ENCODE measurements at regions not wholly inside any gene's neighbourhood (a gene's known extent, or its start where the extent isn't known, plus 50 kb on each side); places are given as distances from the start of the nearest gene placed in this dataset.

DNA sequence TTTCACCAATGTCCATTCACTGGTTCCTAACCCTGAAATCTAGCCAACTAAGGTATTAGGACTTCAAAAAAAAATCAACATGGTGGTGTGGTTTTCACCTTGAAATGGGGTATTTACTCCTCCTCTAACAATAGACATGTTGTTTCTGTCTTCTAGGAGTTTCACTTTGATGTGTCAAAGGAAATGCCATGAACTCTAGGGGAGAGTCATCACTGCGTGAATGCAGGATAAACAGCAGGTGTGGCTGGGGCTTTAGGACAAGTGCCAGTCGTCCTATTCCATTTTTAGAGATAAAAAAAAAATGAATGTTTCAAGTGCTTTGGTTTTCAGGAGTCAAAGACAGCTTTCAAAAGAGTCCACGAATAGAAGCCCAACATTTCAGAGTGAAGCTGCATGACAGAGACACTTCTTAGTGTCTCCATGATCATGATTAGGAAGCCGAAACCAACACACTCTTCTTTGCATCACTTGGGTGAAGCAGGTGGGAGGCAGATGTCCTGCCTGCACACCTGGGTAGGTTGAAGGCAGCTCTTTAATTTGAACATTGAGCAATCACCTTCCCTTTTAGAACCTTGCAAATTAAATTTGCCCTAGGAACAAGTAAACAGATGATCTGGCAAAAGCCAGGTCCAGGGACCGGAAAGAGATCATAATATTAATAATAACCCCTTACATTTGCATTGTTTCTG lies 328.5 kb upstream of the PRDM1 start:
- intact Hi-C loops (cut with micrococcal nuclease; ENCODE audit: unreplicated experiment), result no loop called here
- peaks cover 16% of the 10 kb centered on the region; the same call in 1 of the 2 replicates for H3F3A ChIP-seq (ENCODE audit: insufficient read depth, low read depth)
- H3K4me3 ChIP-seq, result no peak overlapping the region
- peak in 1 of 2 experiments; percentile 81 for DNase-seq
- TF ChIP-seq, protein P1, sequence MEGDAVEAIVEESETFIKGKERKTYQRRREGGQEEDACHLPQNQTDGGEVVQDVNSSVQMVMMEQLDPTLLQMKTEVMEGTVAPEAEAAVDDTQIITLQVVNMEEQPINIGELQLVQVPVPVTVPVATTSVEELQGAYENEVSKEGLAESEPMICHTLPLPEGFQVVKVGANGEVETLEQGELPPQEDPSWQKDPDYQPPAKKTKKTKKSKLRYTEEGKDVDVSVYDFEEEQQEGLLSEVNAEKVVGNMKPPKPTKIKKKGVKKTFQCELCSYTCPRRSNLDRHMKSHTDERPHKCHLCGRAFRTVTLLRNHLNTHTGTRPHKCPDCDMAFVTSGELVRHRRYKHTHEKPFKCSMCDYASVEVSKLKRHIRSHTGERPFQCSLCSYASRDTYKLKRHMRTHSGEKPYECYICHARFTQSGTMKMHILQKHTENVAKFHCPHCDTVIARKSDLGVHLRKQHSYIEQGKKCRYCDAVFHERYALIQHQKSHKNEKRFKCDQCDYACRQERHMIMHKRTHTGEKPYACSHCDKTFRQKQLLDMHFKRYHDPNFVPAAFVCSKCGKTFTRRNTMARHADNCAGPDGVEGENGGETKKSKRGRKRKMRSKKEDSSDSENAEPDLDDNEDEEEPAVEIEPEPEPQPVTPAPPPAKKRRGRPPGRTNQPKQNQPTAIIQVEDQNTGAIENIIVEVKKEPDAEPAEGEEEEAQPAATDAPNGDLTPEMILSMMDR (conservative IDR thresholded peaks at IDR 0.05), result no peak
- TF ChIP-seq EZH2 (IDR thresholded peaks at IDR 0.05; ENCODE audit: low read depth), result no peak
- no peaks in the 10 kb centered on the region for H3K36me3 ChIP-seq (ENCODE audit: low read depth)
- H3K79me2 ChIP-seq (ENCODE audit: low read depth), result no peaks in the 10 kb centered on the region
- no peaks in the 10 kb centered on the region; the same call in 1 of the 2 replicates for H3K9me3 ChIP-seq (ENCODE audit: insufficient read depth, low read depth)
- CTCF ChIA-PET, result no interaction called here
- BruUV-seq (replicated peaks), result no TSS peak
- peak overlapping the region; percentile 21 for H3K4me2 ChIP-seq
- H3K27me3 ChIP-seq (ENCODE audit: insufficient read depth, low read depth), result no peaks in the 10 kb centered on the region
- peak overlapping the region; percentile 53 for H3K27ac ChIP-seq
- no peak overlapping the region for H2AFZ ChIP-seq
- H4K20me1 ChIP-seq (ENCODE audit: insufficient read depth), result no peaks in the 10 kb centered on the region
- H3K9me2 ChIP-seq (ENCODE audit: insufficient read depth), result no peaks in the 10 kb centered on the region
- POLR2A ChIA-PET (ENCODE audit: unreplicated experiment), result interaction anchor here (0.6 kb wide), 2 partner anchors 77 to 478 kb away, joined by 3 to 5 read pairs; no protein-coding TSS in a partner anchor
- H3K4me1 ChIP-seq (replicated peaks; ENCODE audit: insufficient read depth), result peaks cover 43% of the 10 kb centered on the region

DNA sequence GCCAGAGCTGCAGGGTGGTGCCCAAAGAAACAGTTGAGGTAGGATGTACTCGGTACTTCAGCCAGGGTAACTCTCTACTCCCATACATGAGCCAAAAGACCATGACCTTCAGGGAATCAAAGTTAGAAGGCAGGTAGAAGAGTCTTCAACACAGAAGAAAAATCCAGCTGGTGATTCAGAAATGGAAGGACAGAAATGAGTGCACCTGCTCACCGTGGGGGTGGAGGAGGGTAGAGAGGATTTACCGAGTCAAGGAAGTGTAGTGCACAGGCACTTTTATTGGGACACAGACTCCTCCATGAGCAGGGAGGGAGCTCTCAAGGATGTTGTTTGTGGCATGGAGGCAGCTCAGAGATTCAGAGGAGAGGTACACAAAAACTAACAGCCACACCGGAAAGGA lies 330.3 kb upstream of the PRDM1 start:
- intact Hi-C loops (cut with micrococcal nuclease; ENCODE audit: unreplicated experiment), result no loop called here
- ChIA-PET POLR2A (ENCODE audit: unreplicated experiment) (no interaction called here), CTCF (interaction anchor here (0.6 kb wide), 1 partner anchor 551 kb away, joined by 9 read pairs; no protein-coding TSS in a partner anchor)
- Histone ChIP-seq H3K4me1 (replicated peaks; ENCODE audit: insufficient read depth) (peaks cover 46% of the 10 kb centered on the region), H3K79me2 (ENCODE audit: low read depth) (no peaks in the 10 kb centered on the region), H3K36me3 (ENCODE audit: low read depth) (no peaks in the 10 kb centered on the region), H3K9me3 (ENCODE audit: insufficient read depth, low read depth) (no peaks in the 10 kb centered on the region; the same call in 1 of the 2 replicates), H3F3A (ENCODE audit: insufficient read depth, low read depth) (peaks cover 17% of the 10 kb centered on the region; the same call in 1 of the 2 replicates), H3K27me3 (ENCODE audit: insufficient read depth, low read depth) (no peaks in the 10 kb centered on the region), H3K4me3 (no peak overlapping the region), H3K4me2 (no peak overlapping the region), H2AFZ (no peak overlapping the region), H4K20me1 (ENCODE audit: insufficient read depth) (no peaks in the 10 kb centered on the region), H3K9me2 (ENCODE audit: insufficient read depth) (no peaks in the 10 kb centered on the region), H3K27ac (no peak overlapping the region)
- no peak for DNase-seq
- BruUV-seq (replicated peaks), result no TSS peak
- TF ChIP-seq, protein P1 (conservative IDR thresholded peaks at IDR 0.05), result no peak
- TF ChIP-seq EZH2 (IDR thresholded peaks at IDR 0.05; ENCODE audit: low read depth), result no peak

GRCh38 chr6:105753620-105754211 lies 332.4 kb upstream of the PRDM1 start:
- intact Hi-C loops (cut with micrococcal nuclease; ENCODE audit: unreplicated experiment), result no loop called here
- Histone ChIP-seq H4K20me1 (ENCODE audit: insufficient read depth) (no peaks in the 10 kb centered on the region), H3K4me2 (peak overlapping the region; percentile 42), H3K4me3 (no peak overlapping the region), H3K4me1 (replicated peaks; ENCODE audit: insufficient read depth) (peaks cover 45% of the 10 kb centered on the region), H3K27me3 (ENCODE audit: insufficient read depth, low read depth) (no peaks in the 10 kb centered on the region), H3K9me3 (ENCODE audit: insufficient read depth, low read depth) (no peaks in the 10 kb centered on the region; the same call in 1 of the 2 replicates), H3F3A (ENCODE audit: insufficient read depth, low read depth) (peaks cover 22% of the 10 kb centered on the region; the same call in 1 of the 2 replicates), H3K27ac (peak overlapping the region; percentile 42; the same call in 1 of the 2 replicates), H3K36me3 (ENCODE audit: low read depth) (no peaks in the 10 kb centered on the region), H3K9me2 (ENCODE audit: insufficient read depth) (no peaks in the 10 kb centered on the region), H3K79me2 (ENCODE audit: low read depth) (no peaks in the 10 kb centered on the region), H2AFZ (no peak overlapping the region)
- ChIA-PET POLR2A (ENCODE audit: unreplicated experiment) (no interaction called here), CTCF (interaction anchor here (0.6 kb wide), 1 partner anchor 329 kb away, joined by 4 read pairs; no protein-coding TSS in a partner anchor)
- no peak for DNase-seq
- no TSS peak for BruUV-seq (replicated peaks)
- TF ChIP-seq, protein P1 (conservative IDR thresholded peaks at IDR 0.05), result no peak
- no peak for TF ChIP-seq EZH2 (IDR thresholded peaks at IDR 0.05; ENCODE audit: low read depth)

All from PC-9 (cell line).